Peyer's patch (tissue), 4 donors: ENCODE measurements at regions not wholly inside any gene's neighbourhood (a gene's known extent, or its start where the extent isn't known, plus 50 kb on each side); places are given as distances from the start of the nearest gene placed in this dataset.

Source experiments
- DNase-seq, 3 donors: peaks; one replicate each; pipeline ENCODE4 v3.0.0-alpha.2; 2017 to 2019
- H3K27ac ChIP-seq, 4 donors: fragments of 200-600 bp; sonication (generic); one replicate each; pipeline ENCODE4 v1.5.1; 2016 to 2019
- H3K27me3 ChIP-seq, 2 donors: fragments of 200-600 bp; sonication (generic); one replicate each; pipeline ENCODE4 v1.5.1; 2019
- H3K36me3 ChIP-seq, 3 donors: fragments of 200-600 bp; sonication (generic); one replicate each; pipeline ENCODE4 v1.5.1; 2016 to 2019
- H3K4me1 ChIP-seq, 4 donors: fragments of 200-600 bp; sonication (generic); one replicate each; pipeline ENCODE4 v1.5.1; 2016 to 2019
- H3K4me3 ChIP-seq, 4 donors: fragments of 200-600 bp; sonication (generic); 1 replicate in 3 of 4; 2 replicates in 1 of 4; pipeline ENCODE4 v1.5.1; 2016 to 2019; ENCODE audit warnings: mild to moderate bottlenecking in 1 of 4
- H3K9me3 ChIP-seq, 4 donors: fragments of 200-600 bp; sonication (generic); one replicate each; pipeline ENCODE4 v1.5.1; 2016 to 2019; ENCODE audit warnings: mild to moderate bottlenecking in 1 of 4
- CTCF ChIP-seq, 6 experiments: fragments of 450-650 bp in 4 of 6; fragments of 200-600 bp in 2 of 6; sonication (generic) in 1 of 6; IDR thresholded peaks; one replicate each; pipeline ENCODE4 v1.5.1; 2017 to 2019; ENCODE audit warnings: antibody characterized with exemption in 6 of 6, mild to moderate bottlenecking in 3 of 6, moderate library complexity in 1 of 6
- POLR2A ChIP-seq, 2 donors: fragments of 450-650 bp; IDR thresholded peaks; one replicate each; pipeline ENCODE4 v1.5.1; 2017; ENCODE audit warnings: antibody characterized with exemption in 2 of 2, mild to moderate bottlenecking in 2 of 2, moderate library complexity in 2 of 2

- Histone ChIP-seq H3K4me3 (no peak overlapping the region), H3K4me1 (peaks cover 0 to 11% (median 0%) of the 10 kb centered on the region in 4 donors), H3K27ac (peak overlapping the region in 1 of 4 donors; percentile 10), H3K27me3 (no peaks in the 10 kb centered on the region), H3K36me3 (no peaks in the 10 kb centered on the region), H3K9me3 (peaks cover 0 to 2% (median 0%) of the 10 kb centered on the region in 4 donors)
- no peak for DNase-seq
- TF ChIP-seq CTCF (IDR thresholded peaks at IDR 0.05) (no peak), POLR2A (IDR thresholded peaks at IDR 0.05) (no peak)
Observed at GRCh38 chr7:51613911-51614357, 297.3 kb upstream of the COBL start.

- no peaks in the 10 kb centered on the region for H3K27me3 ChIP-seq
- no peaks in the 10 kb centered on the region for H3K36me3 ChIP-seq
- TF ChIP-seq POLR2A (IDR thresholded peaks at IDR 0.05) (no peak), CTCF (IDR thresholded peaks at IDR 0.05) (no peak)
- DNase-seq, result no peak
- H3K4me3 ChIP-seq, result no peak overlapping the region
- peaks cover 0 to 8% (median 0%) of the 10 kb centered on the region in 4 donors for H3K4me1 ChIP-seq
- no peak overlapping the region for H3K27ac ChIP-seq
- H3K9me3 ChIP-seq, result peaks cover 0 to 2% (median 0%) of the 10 kb centered on the region in 4 donors
Observed at GRCh38 chr7:51611937-51612336, 295.3 kb upstream of the COBL start.

GRCh38 chr7:51607447-51607846, 290.8 kb upstream of the COBL start:
- Histone ChIP-seq H3K27ac (no peak overlapping the region), H3K4me1 (peaks cover 0 to 3% (median 0%) of the 10 kb centered on the region in 4 donors), H3K9me3 (no peaks in the 10 kb centered on the region), H3K27me3 (no peaks in the 10 kb centered on the region), H3K36me3 (no peaks in the 10 kb centered on the region), H3K4me3 (no peak overlapping the region)
- DNase-seq, result no peak
- TF ChIP-seq POLR2A (IDR thresholded peaks at IDR 0.05) (no peak), CTCF (IDR thresholded peaks at IDR 0.05) (no peak)

- peak overlapping the region in 3 of 4 donors; percentile 65 to 81 (median 71) for H3K27ac ChIP-seq
- peak in 2 of 3 donors; percentile 77 to 83 for DNase-seq
Observed at GRCh38 chr7:51606601-51607154, 290.1 kb upstream of the COBL start.

GRCh38 chr7:51602376-51602775, 285.8 kb upstream of the COBL start:
- Histone ChIP-seq H3K4me1 (no peaks in the 10 kb centered on the region), H3K36me3 (no peaks in the 10 kb centered on the region), H3K27ac (peak overlapping the region in 1 of 4 donors; percentile 19), H3K27me3 (no peaks in the 10 kb centered on the region), H3K4me3 (no peak overlapping the region), H3K9me3 (no peaks in the 10 kb centered on the region)
- TF ChIP-seq POLR2A (IDR thresholded peaks at IDR 0.05) (no peak), CTCF (IDR thresholded peaks at IDR 0.05) (no peak)
- no peak for DNase-seq

More at GRCh38 chr7:51606601-51607154, 290.1 kb upstream of the COBL start:
- H3K9me3 ChIP-seq, result no peaks in the 10 kb centered on the region
- H3K36me3 ChIP-seq, result no peaks in the 10 kb centered on the region
- H3K27me3 ChIP-seq, result no peaks in the 10 kb centered on the region
- peaks cover 0 to 3% (median 0%) of the 10 kb centered on the region in 4 donors for H3K4me1 ChIP-seq
- TF ChIP-seq POLR2A (IDR thresholded peaks at IDR 0.05) (peak in 1 of 2 donors; percentile 16), CTCF (IDR thresholded peaks at IDR 0.05) (no peak)
- H3K4me3 ChIP-seq, result peak overlapping the region in 1 of 4 donors; percentile 29
